Uterus (tissue), 3 donors: ENCODE measurements at regions not wholly inside any gene's neighbourhood (a gene's known extent, or its start where the extent isn't known, plus 50 kb on each side); places are given as distances from the start of the nearest gene placed in this dataset.

Experiments
- DNase-seq, 2 donors: peaks; one replicate each; pipeline ENCODE4 v3.0.0-alpha.2; 2019 to 2020
- H3K27ac ChIP-seq, 2 donors: fragments of 200-600 bp; sonication (generic); 1 replicate in 1 of 2; 2 replicates in 1 of 2; pipeline ENCODE4 v1.5.1; 2016 to 2018
- H3K27me3 ChIP-seq, 2 donors: fragments of 200-600 bp; sonication (generic); one replicate each; pipeline ENCODE4 v1.5.1; 2018 to 2019; ENCODE audit warnings: control low read depth in 1 of 2
- H3K36me3 ChIP-seq, 2 donors: fragments of 200-600 bp; sonication (generic); one replicate each; pipeline ENCODE4 v1.5.1; 2019; ENCODE audit warnings: control low read depth in 1 of 2
- H3K4me1 ChIP-seq, 2 donors: fragments of 200-600 bp; sonication (generic); one replicate each; pipeline ENCODE4 v1.5.1; 2018 to 2019; ENCODE audit warnings: control low read depth in 1 of 2
- H3K4me3 ChIP-seq, 2 donors: fragments of 200-600 bp; sonication (generic); 1 replicate in 1 of 2; 2 replicates in 1 of 2; pipeline ENCODE4 v1.5.1; 2018 to 2019; ENCODE audit warnings: mild to moderate bottlenecking in 1 of 2
- H3K9me3 ChIP-seq, 2 donors: fragments of 200-600 bp; sonication (generic); one replicate each; pipeline ENCODE4 v1.5.1; 2019; ENCODE audit warnings: control low read depth in 1 of 2
- POLR2A ChIP-seq, 2 donors: fragments of 450-650 bp; IDR thresholded peaks; one replicate each; pipeline ENCODE4 v1.6.1; 2016; ENCODE audit warnings: antibody characterized with exemption in 2 of 2, mild to moderate bottlenecking in 1 of 2, moderate library complexity in 1 of 2
- intact Hi-C: fragments of 100-400 bp; cut with DNase I; formaldehyde crosslinking; loops from one replicate; pipeline ENCODE4 v1.15.1; 2023; ENCODE audit warnings: low total_unique reads
- TF ChIP-seq, protein P1 (sequence below), 4 experiments: fragments of 200-600 bp in 2 of 4; fragments of 450-650 bp in 2 of 4; sonication (generic) in 2 of 4; IDR thresholded peaks; one replicate each; pipeline ENCODE4 v1.5.1; 2016 to 2019; ENCODE audit warnings: antibody characterized with exemption in 4 of 4, mild to moderate bottlenecking in 2 of 4, moderate library complexity in 1 of 4
- donor health status: DM: yes; HTN: yes; CAD: no.

DNA sequence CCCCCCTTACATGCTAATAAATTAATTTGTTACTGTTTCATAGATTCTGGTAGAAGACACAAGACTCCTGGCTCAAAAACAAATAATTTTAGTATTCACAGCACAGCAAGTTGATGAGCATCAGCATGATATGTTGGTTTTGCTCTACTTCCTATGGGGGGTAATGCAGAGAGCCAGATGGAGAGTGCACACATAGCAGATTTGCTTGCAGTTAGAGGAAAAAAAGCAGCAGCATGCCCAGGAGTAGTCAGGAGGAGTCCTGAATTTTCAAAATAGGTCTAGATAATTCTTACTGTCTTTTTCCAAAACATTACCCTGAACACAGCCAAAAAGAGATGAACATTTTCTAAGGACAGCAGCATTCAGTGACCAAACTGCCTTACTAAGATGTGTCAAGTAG is 261.3 kb downstream of the COX7C start:
- TF ChIP-seq, protein P1, sequence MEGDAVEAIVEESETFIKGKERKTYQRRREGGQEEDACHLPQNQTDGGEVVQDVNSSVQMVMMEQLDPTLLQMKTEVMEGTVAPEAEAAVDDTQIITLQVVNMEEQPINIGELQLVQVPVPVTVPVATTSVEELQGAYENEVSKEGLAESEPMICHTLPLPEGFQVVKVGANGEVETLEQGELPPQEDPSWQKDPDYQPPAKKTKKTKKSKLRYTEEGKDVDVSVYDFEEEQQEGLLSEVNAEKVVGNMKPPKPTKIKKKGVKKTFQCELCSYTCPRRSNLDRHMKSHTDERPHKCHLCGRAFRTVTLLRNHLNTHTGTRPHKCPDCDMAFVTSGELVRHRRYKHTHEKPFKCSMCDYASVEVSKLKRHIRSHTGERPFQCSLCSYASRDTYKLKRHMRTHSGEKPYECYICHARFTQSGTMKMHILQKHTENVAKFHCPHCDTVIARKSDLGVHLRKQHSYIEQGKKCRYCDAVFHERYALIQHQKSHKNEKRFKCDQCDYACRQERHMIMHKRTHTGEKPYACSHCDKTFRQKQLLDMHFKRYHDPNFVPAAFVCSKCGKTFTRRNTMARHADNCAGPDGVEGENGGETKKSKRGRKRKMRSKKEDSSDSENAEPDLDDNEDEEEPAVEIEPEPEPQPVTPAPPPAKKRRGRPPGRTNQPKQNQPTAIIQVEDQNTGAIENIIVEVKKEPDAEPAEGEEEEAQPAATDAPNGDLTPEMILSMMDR (IDR thresholded peaks at IDR 0.05): no peak
- no peak for TF ChIP-seq POLR2A (IDR thresholded peaks at IDR 0.05)
- no peak overlapping the region for H3K27ac ChIP-seq
- H3K36me3 ChIP-seq: no peaks in the 10 kb centered on the region
- no peak overlapping the region for H3K4me3 ChIP-seq
- H3K27me3 ChIP-seq: no peaks in the 10 kb centered on the region
- H3K4me1 ChIP-seq: no peaks in the 10 kb centered on the region
- intact Hi-C loops: no loop called here
- DNase-seq: no peak
- no peaks in the 10 kb centered on the region for H3K9me3 ChIP-seq

- intact Hi-C loops: no loop called here
- Histone ChIP-seq H3K9me3 (no peaks in the 10 kb centered on the region), H3K27me3 (no peaks in the 10 kb centered on the region), H3K4me3 (no peak overlapping the region), H3K27ac (no peak overlapping the region), H3K4me1 (no peaks in the 10 kb centered on the region), H3K36me3 (no peaks in the 10 kb centered on the region)
- TF ChIP-seq, protein P1 (IDR thresholded peaks at IDR 0.05): no peak
- no peak for TF ChIP-seq POLR2A (IDR thresholded peaks at IDR 0.05)
- no peak for DNase-seq
Observed at GRCh38 chr5:86880344-86880743, 262.6 kb downstream of the COX7C start.

DNA sequence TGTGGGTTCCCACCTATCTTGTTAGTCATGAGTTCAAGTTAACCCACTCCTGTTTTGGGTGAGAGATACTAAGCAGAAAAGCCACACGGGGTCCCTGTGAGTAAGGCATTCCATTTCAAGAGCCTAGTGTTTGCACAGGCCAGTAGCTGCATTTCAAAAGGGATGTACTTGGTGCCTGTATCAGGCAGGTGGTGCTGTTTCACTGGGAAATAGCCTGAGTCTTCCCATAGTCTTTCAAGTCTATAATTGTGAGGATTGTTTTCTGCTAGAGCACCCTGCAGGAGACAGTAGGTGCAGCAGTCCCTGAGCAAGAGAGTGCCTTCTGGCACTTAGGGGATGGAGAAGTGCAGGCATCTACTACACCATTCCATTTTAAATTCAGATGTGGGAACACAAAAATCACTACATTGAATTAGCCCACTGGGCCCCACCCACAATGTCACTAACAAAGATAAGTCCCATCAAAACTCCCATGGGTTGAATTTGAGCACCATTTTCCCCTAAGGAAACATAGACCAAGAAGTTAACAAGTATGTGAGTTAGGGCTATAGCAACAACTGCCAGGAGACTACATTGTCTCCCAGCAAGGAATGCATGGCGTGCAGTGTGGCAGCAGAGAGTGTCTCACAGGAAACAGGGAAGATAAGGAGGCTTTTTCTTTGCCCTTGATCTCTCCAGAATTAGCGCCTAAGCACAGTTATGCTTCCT is 263.2 kb downstream of the COX7C start:
- no peaks in the 10 kb centered on the region for H3K9me3 ChIP-seq
- intact Hi-C loops: no loop called here
- no peaks in the 10 kb centered on the region for H3K27me3 ChIP-seq
- TF ChIP-seq POLR2A (IDR thresholded peaks at IDR 0.05): no peak
- TF ChIP-seq, protein P1 (IDR thresholded peaks at IDR 0.05): peak; percentile 35 to 58 (median 42)
- no peak overlapping the region for H3K4me3 ChIP-seq
- H3K36me3 ChIP-seq: no peaks in the 10 kb centered on the region
- no peak overlapping the region for H3K27ac ChIP-seq
- no peaks in the 10 kb centered on the region for H3K4me1 ChIP-seq
- peak; percentile 18 to 22 for DNase-seq

- Histone ChIP-seq H3K36me3 (no peaks in the 10 kb centered on the region), H3K27ac (no peak overlapping the region), H3K4me1 (no peaks in the 10 kb centered on the region), H3K4me3 (no peak overlapping the region), H3K27me3 (no peaks in the 10 kb centered on the region), H3K9me3 (no peaks in the 10 kb centered on the region)
- TF ChIP-seq, protein P1 (IDR thresholded peaks at IDR 0.05): no peak
- no peak for TF ChIP-seq POLR2A (IDR thresholded peaks at IDR 0.05)
- intact Hi-C loops: no loop called here
- DNase-seq: no peak
Observed at GRCh38 chr5:86881493-86882090, 263.9 kb downstream of the COX7C start.

DNA sequence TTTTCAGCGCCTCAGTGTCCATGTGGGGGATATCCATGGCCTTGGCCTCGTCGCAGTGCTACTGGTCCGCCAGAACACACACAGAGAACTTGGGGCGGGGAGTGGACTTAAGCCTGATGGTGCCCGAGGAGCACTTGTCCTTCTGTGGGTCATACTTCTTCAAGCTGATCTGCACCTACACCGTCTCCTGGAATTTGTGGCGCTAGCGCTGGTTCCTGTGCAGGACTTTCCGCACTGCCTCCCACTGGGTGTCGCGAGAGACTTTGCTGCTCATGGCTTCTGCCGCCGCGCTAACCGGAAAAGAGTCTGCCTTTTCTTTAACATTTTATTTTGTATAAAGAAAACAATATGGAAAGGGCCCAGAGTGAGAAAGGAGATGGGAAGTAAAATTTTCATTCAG is 266.9 kb downstream of the COX7C start:
- Histone ChIP-seq H3K36me3 (no peaks in the 10 kb centered on the region), H3K27me3 (no peaks in the 10 kb centered on the region), H3K4me3 (no peak overlapping the region), H3K4me1 (no peaks in the 10 kb centered on the region), H3K27ac (no peak overlapping the region), H3K9me3 (no peaks in the 10 kb centered on the region)
- no peak for TF ChIP-seq POLR2A (IDR thresholded peaks at IDR 0.05)
- TF ChIP-seq, protein P1 (IDR thresholded peaks at IDR 0.05): no peak
- intact Hi-C loops: no loop called here
- no peak for DNase-seq
